ENCODE measurements at regions not wholly inside any gene's neighbourhood (a gene's known extent, or its start where the extent isn't known, plus 50 kb on each side); places are given as distances from the start of the nearest gene placed in this dataset.
"Not testable (repeated sequence)": the region's sequence is repeated elsewhere in the genome, so short reads cannot be mapped to it uniquely, and the experiment has no call there.

DNA sequence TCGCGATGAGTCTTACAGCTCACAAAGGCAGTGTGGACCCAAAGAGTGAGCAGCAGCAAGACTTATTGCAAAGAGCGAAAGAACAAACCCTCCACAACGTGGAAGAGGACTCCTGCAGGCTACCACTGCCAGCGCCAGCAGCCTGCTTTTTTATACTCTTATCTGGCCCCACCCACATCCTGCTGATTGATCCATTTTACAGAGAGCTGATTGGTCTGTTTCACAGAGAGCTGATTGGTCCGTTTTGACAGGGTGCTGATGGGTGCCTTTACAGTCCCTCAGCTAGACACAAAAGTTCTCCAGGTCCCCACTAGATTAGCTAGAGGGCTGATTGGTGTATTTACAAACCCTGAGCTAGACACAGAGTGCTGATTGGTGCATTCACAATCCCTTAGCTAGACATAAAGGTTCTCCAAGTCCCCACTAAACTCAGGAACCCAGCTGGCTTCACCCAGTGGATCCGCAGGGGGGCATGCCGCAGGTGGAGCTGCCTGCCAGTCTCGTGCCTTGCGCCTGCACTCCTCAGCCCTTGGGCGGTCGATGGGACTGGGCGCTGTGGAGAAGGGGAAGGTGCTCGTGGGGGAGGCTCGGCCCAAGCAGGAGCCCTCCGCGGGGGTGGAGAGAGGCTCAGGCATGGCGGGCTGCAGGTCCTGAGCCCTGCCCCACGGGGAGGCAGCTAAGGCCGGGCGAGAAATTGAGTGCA, 75.7 kb downstream of the QDPR start:
- DNase-seq, result not testable (repeated sequence)

GRCh38 chr4:17433827-17434226, 78.1 kb downstream of the QDPR start:
- no peak for DNase-seq

DNA sequence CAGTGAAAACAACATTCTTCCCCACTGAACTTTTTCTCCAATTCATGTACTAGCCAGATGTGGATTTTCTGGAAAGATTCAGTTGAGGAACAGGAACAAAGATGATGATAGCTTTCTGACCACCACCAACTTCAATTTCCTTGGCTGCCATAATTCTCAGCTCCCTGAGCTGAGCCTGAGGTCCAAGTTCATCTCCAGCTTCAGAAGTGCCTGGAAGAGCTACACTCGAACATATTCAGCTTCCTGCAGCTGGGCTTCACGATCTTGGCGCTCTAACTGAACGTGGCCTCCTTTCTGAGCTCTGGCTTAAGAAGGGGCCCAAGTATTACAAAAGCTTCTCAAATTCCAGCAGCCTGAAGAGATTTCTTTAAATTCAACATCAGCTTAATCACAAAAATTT, 83.9 kb downstream of the QDPR start:
- no peak for DNase-seq

DNA sequence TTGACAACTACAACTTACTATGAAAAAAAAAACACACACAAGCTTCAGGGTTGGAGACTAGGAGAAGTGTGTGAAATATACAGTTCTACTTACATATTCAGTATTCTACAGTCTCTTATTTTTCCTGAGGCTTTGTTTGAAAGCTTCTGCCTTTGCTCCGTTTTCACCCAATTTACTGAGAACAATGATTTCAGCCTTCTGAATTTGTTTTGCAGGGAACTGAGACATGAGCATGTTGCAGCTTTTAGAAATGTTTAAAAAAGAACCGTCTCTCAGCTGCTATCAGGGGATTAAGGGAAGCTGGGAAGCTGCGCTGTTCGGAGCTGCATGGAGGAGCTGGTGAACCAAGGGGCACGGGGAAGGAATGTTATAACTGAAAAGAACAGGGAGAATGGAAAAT, 85.7 kb downstream of the QDPR start:
- no peak for DNase-seq

DNA sequence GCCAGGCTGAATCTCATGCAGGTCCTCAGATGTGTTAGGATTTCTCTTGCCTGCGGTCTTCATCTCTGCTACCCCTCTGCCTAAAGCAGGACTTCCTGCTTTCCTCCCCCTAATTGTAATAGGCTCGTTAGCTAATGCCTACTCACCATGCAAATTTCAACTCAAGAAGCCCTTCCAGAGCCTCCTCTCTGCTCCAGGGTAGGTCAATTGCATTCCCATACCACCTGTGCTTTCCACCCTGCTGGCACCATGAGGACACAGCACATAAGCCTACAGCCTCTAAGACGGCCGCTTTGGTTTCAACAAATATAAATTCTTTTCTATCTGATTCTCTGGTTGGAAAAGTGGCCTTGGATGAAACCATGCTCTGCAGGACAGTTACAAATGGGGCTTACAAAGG, 93.9 kb downstream of the QDPR start:
- no peak for DNase-seq

- DNase-seq, result no peak
These were observed 97.5 kb downstream of the QDPR start for GRCh38 chr4:17414392-17414791.

DNA sequence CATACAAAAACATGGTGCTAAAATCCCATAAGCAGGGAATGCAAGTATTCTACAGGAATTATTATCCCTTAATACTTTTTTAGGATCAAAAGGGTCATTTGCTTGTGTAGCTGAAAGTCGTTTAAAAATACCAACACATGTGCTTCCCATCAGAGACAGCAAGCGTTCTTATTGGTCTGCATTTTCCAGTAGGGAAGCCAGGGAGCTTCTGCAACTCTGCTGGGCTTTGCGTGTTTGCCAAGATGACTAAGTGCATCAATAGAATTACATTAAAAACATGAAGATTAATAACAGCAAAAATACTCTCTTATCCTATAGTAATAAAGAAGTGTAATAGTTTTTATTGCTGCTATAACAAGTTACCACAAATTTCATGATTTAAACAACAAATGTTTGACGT, 111.2 kb downstream of the QDPR start:
- no peak for DNase-seq

DNA sequence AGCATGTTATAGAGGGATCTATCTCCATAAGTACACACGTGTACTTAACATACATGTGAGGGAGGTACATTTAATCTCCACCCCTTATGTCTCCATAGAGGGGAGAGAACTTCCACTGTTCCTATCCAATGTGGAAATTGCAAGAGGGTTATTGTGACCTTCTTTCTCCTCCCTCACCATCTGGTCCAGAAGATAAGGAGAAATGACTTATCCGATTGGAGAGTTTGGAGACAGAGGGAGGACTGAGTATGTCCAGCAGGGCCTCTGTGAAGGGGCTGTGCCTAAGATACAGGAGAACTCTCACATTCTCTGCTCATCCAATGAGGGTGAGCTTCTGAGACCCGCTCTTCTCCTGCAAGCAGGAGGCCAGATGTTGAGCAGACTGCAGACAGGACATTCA, 113.1 kb downstream of the QDPR start:
- DNase-seq, result no peak

- no peak for DNase-seq
These were observed 113.9 kb downstream of the QDPR start for GRCh38 chr4:17398035-17398434.

GRCh38 chr4:17397611-17398010, 114.3 kb downstream of the QDPR start:
- DNase-seq, result no peak

DNA sequence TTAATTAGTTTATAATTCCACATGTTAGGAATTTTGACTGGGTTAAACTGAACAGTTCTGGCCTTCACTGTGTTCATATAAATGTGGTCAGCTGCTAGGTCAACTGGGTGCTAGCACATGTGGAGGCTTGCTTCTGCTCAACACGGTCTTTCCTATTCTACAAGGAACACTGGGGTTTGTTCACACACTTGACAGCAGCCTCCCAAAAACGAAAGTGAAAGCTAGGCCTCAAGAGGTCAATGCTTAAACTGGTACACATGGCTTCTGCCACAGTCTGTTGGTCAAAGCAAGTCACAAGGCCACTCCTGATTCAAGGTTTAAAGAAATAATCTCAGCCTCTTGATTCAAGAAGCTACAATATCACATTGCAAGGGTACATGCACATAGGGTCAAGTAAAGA, 126.5 kb downstream of the QDPR start:
- peak in 1 of 2 donors; percentile 3 for DNase-seq

- no peak for DNase-seq
These were observed 131.5 kb downstream of the QDPR start for GRCh38 chr4:17380347-17380746.

DNA sequence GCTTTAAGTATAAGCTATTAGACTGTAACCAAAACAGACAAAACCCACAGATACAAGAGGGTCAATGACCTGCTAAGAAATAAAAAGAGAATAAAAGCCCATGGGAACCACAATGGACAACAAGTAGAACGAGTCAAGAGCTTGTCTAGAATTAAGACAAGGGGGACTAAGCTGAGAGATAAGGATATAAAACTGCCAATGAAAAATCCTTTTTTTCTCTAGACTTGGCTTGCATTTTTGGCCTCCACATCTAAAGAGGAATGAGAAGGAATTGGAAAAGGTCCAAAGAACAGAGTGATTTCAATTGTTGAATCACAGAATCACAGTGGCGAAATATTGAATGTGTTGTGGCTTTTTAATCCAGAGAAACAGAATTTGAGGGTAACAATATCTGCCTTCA, 135.7 kb downstream of the QDPR start:
- peak; percentile 51 for DNase-seq

GRCh38 chr4:17373666-17374065, 138.2 kb downstream of the QDPR start:
- no peak for DNase-seq

DNA sequence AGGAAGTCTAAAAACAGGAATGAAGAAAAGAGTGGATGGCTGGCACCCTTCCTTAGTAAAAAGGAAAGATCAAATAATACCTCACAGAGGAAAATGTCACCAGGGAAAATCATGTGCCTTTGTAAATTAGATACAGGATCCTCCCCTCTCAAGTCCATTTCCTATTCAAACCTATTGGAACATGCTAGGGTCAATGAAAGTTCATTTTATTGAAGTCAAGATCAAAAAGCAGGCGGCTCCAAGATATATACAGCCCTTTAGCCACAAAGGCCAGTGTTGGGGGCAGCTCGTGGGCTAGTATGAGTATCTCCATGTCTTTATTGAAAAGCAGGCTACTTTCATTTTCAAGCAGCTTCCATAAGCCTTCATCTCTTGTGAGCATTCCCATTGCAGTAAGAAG, 141.1 kb downstream of the QDPR start:
- no peak for DNase-seq

- DNase-seq, result no peak
These were observed 143.5 kb downstream of the QDPR start for GRCh38 chr4:17368408-17368807.

DNA sequence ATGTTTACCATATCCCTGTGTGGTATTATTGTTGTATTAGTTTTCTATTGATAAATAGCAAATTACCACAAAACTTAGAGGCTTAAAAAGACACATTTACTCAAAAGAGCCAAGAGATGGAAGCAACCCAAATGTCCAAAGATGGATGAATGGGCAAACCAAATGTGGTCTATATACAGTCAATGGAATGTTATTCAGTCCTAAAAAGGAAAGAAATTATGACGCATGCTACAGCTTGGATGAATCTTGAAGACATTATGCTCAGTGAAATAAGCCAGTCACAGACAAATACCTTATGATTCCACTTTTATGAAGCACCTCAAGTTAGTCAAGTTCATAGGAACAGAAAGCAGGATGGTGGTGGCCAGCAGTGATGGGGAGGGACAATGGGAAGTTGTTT, 144.7 kb downstream of the QDPR start:
- DNase-seq, result no peak

GRCh38 chr4:17366496-17366895, 145.4 kb downstream of the QDPR start:
- DNase-seq, result peak in 1 of 2 donors; percentile 1

- no peak for DNase-seq
These were observed 149.5 kb downstream of the QDPR start for GRCh38 chr4:17362430-17362829.

- no peak for DNase-seq
These were observed 153.6 kb downstream of the QDPR start for GRCh38 chr4:17358241-17358640.

DNA sequence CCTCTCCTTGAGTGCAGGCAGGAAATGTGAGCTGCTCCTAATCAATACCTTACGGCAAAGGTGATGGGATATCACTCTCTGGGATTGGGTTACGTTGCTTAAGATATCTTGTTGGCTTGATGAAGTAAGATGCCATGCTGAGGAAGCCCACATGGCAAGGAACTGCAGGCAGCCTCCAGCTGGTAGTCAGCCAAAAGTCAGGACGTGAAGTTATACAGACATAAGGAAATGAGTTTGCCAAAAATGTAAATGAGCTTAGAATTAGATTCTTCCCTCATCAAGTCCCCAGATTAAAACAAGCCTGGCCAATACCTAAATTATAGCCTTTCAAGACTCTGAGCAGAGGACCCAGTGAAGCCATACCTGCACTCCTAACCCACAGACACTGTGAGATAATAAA, 155.0 kb downstream of the QDPR start:
- no peak for DNase-seq

DNA sequence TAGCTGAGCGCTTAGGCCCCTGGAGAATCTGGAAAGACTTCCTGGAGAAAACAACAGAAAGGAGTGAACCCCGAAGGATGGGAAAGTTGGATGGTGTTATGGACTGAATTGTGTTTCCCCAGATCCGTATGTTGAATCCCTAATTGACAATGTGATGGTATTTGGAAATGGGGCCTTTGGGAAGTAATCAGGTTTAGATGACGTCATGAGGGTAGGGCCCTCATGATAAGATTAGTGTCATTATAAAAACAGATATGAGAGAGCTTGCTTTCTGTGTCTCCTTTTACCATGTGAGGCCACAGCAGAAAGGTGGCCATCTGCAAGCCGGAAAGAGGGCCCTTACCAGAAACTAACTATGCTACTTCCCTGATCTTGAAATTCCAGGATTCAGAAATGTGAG, 159.5 kb downstream of the QDPR start:
- no peak for DNase-seq

DNA sequence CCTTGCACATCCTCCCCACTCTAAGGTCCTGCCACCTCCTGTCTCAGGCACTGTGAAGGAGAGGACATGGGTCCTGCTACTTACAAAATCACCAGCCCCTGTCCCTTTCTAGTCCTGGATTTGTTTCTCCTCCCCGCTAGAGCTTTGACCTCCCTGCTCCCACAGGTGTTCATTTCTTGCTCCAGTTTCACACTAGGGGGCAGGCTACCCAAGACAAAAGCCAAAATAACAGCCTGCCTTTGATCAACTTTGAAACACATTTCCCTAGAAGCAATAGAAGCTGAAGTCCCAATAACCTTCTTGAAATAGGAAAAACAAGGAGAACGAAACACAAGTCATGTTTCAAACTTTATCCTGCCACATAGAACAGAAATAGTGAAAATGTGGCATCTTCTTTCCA, 164.4 kb downstream of the QDPR start:
- no peak for DNase-seq

DNA sequence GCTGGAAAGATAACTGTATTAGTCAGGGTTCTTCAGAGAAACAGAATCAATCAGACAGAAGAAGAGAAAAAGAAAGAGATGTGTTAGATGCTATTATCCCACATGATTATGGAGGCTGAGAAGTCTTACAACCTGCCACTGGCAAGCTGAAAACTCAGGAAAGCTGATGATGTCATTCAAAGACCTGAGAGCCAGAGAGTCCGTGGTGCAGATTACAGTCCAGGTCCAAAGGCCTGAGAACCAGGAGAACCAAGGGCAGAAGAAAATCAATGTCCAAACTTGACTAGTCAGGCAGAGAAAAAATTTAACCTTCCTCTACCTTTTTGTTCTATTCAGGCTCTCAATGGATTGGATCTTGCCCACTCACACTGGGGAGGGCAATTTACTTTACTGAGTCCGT, 172.5 kb downstream of the QDPR start:
- DNase-seq, result no peak

GRCh38 chr4:17336986-17337385, 174.9 kb downstream of the QDPR start:
- no peak for DNase-seq
